OCI-LY1 (cell line): ENCODE measurements at regions not wholly inside any gene's neighbourhood (a gene's known extent, or its start where the extent isn't known, plus 50 kb on each side); places are given as distances from the start of the nearest gene placed in this dataset.

ENCODE experiments used
- CTCF ChIP-seq: fragments of 200-600 bp; sonication (generic), shearing (Covaris generic); IDR thresholded peaks from 2 replicates; pipeline ENCODE4 v1.5.1; 2017; ENCODE audit warnings: mild to moderate bottlenecking, antibody characterized with exemption, low read length, moderate library complexity, mixed read lengths
- EZH2 ChIP-seq: fragments of 200-600 bp; sonication (generic), shearing (Covaris generic); IDR thresholded peaks from 2 replicates; pipeline ENCODE4 v1.8.0; 2017; ENCODE audit warnings: borderline replicate concordance, mixed run types, mild to moderate bottlenecking, antibody characterized with exemption, low read length, moderate library complexity, mixed read lengths

- TF ChIP-seq CTCF (no peak), EZH2 (no peak)
Observed at GRCh38 chr1:36591278-36591677, 108.6 kb upstream of the CSF3R start.
